ENCODE measurements at regions not wholly inside any gene's neighbourhood (a gene's known extent, or its start where the extent isn't known, plus 50 kb on each side); places are given as distances from the start of the nearest gene placed in this dataset.

GRCh38 chr16:85428899-85429775, 184.0 kb upstream of the GSE1 start:
- Mint-ChIP-seq H3K4me3 (no peak overlapping the region), H3K9me3 (no peaks in the 10 kb centered on the region), H3K27ac (ENCODE audit: low read depth) (no peak overlapping the region), H3K4me1 (no peaks in the 10 kb centered on the region), H3K36me3 (ENCODE audit: insufficient read depth) (no peaks in the 10 kb centered on the region), H3K27me3 (peaks cover 21% of the 10 kb centered on the region)
- ATAC-seq (replicated peaks; ENCODE audit: extremely low read depth, poor library complexity, severe bottlenecking): no peak
- no peak for DNase-seq (ENCODE audit: low spot score in 2 of 2)

GRCh38 chr16:85429776-85430522, 183.2 kb upstream of the GSE1 start:
- Mint-ChIP-seq H3K36me3 (ENCODE audit: insufficient read depth) (no peaks in the 10 kb centered on the region), H3K4me1 (no peaks in the 10 kb centered on the region), H3K27me3 (peaks cover 18% of the 10 kb centered on the region), H3K9me3 (no peaks in the 10 kb centered on the region), H3K4me3 (no peak overlapping the region), H3K27ac (ENCODE audit: low read depth) (no peak overlapping the region)
- no peak for ATAC-seq (replicated peaks; ENCODE audit: extremely low read depth, poor library complexity, severe bottlenecking)
- no peak for DNase-seq (ENCODE audit: low spot score in 2 of 2)

GRCh38 chr16:85430523-85431421, 182.3 kb upstream of the GSE1 start:
- Mint-ChIP-seq H3K27ac (ENCODE audit: low read depth) (no peak overlapping the region), H3K4me3 (no peak overlapping the region), H3K27me3 (peaks cover 9% of the 10 kb centered on the region), H3K36me3 (ENCODE audit: insufficient read depth) (no peaks in the 10 kb centered on the region), H3K9me3 (no peaks in the 10 kb centered on the region), H3K4me1 (no peaks in the 10 kb centered on the region)
- ATAC-seq (replicated peaks; ENCODE audit: extremely low read depth, poor library complexity, severe bottlenecking) (no peak), DNase-seq (ENCODE audit: low spot score in 2 of 2) (no peak)

GRCh38 chr16:85431431-85432124, 181.5 kb upstream of the GSE1 start:
- no peak overlapping the region for H3K4me3 Mint-ChIP-seq
- H3K27me3 Mint-ChIP-seq: peaks cover 9% of the 10 kb centered on the region
- H3K9me3 Mint-ChIP-seq: no peaks in the 10 kb centered on the region
- no peaks in the 10 kb centered on the region for H3K36me3 Mint-ChIP-seq (ENCODE audit: insufficient read depth)
- ATAC-seq (replicated peaks; ENCODE audit: extremely low read depth, poor library complexity, severe bottlenecking): no peak
- no peak for DNase-seq (ENCODE audit: low spot score in 2 of 2)
- no peaks in the 10 kb centered on the region for H3K4me1 Mint-ChIP-seq
- no peak overlapping the region for H3K27ac Mint-ChIP-seq (ENCODE audit: low read depth)

- no peak overlapping the region for H3K4me3 Mint-ChIP-seq
- no peaks in the 10 kb centered on the region for H3K36me3 Mint-ChIP-seq (ENCODE audit: insufficient read depth)
- peaks cover 9% of the 10 kb centered on the region for H3K27me3 Mint-ChIP-seq
Observed at GRCh38 chr16:85432606-85433005, 180.5 kb upstream of the GSE1 start.

GRCh38 chr16:85433477-85433876, 179.6 kb upstream of the GSE1 start:
- DNase-seq (ENCODE audit: low spot score in 2 of 2) (no peak), ATAC-seq (replicated peaks; ENCODE audit: extremely low read depth, poor library complexity, severe bottlenecking) (no peak)
- H3K9me3 Mint-ChIP-seq: no peaks in the 10 kb centered on the region
- no peak overlapping the region for H3K4me3 Mint-ChIP-seq
- H3K27ac Mint-ChIP-seq (ENCODE audit: low read depth): no peak overlapping the region
- H3K27me3 Mint-ChIP-seq: peaks cover 9% of the 10 kb centered on the region
- H3K36me3 Mint-ChIP-seq (ENCODE audit: insufficient read depth): no peaks in the 10 kb centered on the region
- H3K4me1 Mint-ChIP-seq: no peaks in the 10 kb centered on the region

More at GRCh38 chr16:85432606-85433005, 180.5 kb upstream of the GSE1 start:
- Mint-ChIP-seq H3K27ac (ENCODE audit: low read depth) (no peak overlapping the region), H3K9me3 (no peaks in the 10 kb centered on the region), H3K4me1 (no peaks in the 10 kb centered on the region)
- DNase-seq (ENCODE audit: low spot score in 2 of 2) (no peak), ATAC-seq (replicated peaks; ENCODE audit: extremely low read depth, poor library complexity, severe bottlenecking) (no peak)

- H3K27ac Mint-ChIP-seq (ENCODE audit: low read depth): no peak overlapping the region
- no peaks in the 10 kb centered on the region for H3K27me3 Mint-ChIP-seq
- H3K4me1 Mint-ChIP-seq: no peaks in the 10 kb centered on the region
- ATAC-seq (replicated peaks; ENCODE audit: extremely low read depth, poor library complexity, severe bottlenecking) (no peak), DNase-seq (ENCODE audit: low spot score in 2 of 2) (no peak)
- H3K9me3 Mint-ChIP-seq: no peaks in the 10 kb centered on the region
- no peaks in the 10 kb centered on the region for H3K36me3 Mint-ChIP-seq (ENCODE audit: insufficient read depth)
- no peak overlapping the region for H3K4me3 Mint-ChIP-seq
Observed at GRCh38 chr16:85435286-85435685, 177.8 kb upstream of the GSE1 start.

- peaks cover under 1% of the 10 kb centered on the region for H3K36me3 Mint-ChIP-seq (ENCODE audit: insufficient read depth)
- H3K27ac Mint-ChIP-seq (ENCODE audit: low read depth): no peak overlapping the region
- H3K9me3 Mint-ChIP-seq: no peaks in the 10 kb centered on the region
- no peaks in the 10 kb centered on the region for H3K4me1 Mint-ChIP-seq
- H3K4me3 Mint-ChIP-seq: no peak overlapping the region
- DNase-seq (ENCODE audit: low spot score in 2 of 2) (no peak), ATAC-seq (replicated peaks; ENCODE audit: extremely low read depth, poor library complexity, severe bottlenecking) (no peak)
- H3K27me3 Mint-ChIP-seq: no peaks in the 10 kb centered on the region
Observed at GRCh38 chr16:85435700-85436099, 177.4 kb upstream of the GSE1 start.

GRCh38 chr16:85436207-85436606, 176.9 kb upstream of the GSE1 start:
- H3K27me3 Mint-ChIP-seq: no peaks in the 10 kb centered on the region
- ATAC-seq (replicated peaks; ENCODE audit: extremely low read depth, poor library complexity, severe bottlenecking) (no peak), DNase-seq (ENCODE audit: low spot score in 2 of 2) (no peak)
- no peaks in the 10 kb centered on the region for H3K9me3 Mint-ChIP-seq
- no peak overlapping the region for H3K4me3 Mint-ChIP-seq
- no peak overlapping the region for H3K27ac Mint-ChIP-seq (ENCODE audit: low read depth)
- H3K4me1 Mint-ChIP-seq: no peaks in the 10 kb centered on the region
- peaks cover 3% of the 10 kb centered on the region for H3K36me3 Mint-ChIP-seq (ENCODE audit: insufficient read depth)

- ATAC-seq (replicated peaks; ENCODE audit: extremely low read depth, poor library complexity, severe bottlenecking) (no peak), DNase-seq (ENCODE audit: low spot score in 2 of 2) (no peak)
- Mint-ChIP-seq H3K27ac (ENCODE audit: low read depth) (no peak overlapping the region), H3K4me1 (no peaks in the 10 kb centered on the region), H3K27me3 (no peaks in the 10 kb centered on the region), H3K36me3 (ENCODE audit: insufficient read depth) (peaks cover 3% of the 10 kb centered on the region), H3K9me3 (no peaks in the 10 kb centered on the region), H3K4me3 (no peak overlapping the region)
Observed at GRCh38 chr16:85436636-85437165, 176.4 kb upstream of the GSE1 start.

- H3K27me3 Mint-ChIP-seq: no peaks in the 10 kb centered on the region
- no peaks in the 10 kb centered on the region for H3K9me3 Mint-ChIP-seq
- no peak overlapping the region for H3K27ac Mint-ChIP-seq (ENCODE audit: low read depth)
- H3K4me1 Mint-ChIP-seq: no peaks in the 10 kb centered on the region
- H3K4me3 Mint-ChIP-seq: no peak overlapping the region
- DNase-seq (ENCODE audit: low spot score in 2 of 2): no peak
- no peak for ATAC-seq (replicated peaks; ENCODE audit: extremely low read depth, poor library complexity, severe bottlenecking)
- H3K36me3 Mint-ChIP-seq (ENCODE audit: insufficient read depth): peaks cover 5% of the 10 kb centered on the region
Observed at GRCh38 chr16:85437166-85438052, 175.7 kb upstream of the GSE1 start.

Measured in central memory CD8-positive, alpha-beta T cell (primary cell).